ENCODE measurements at regions not wholly inside any gene's neighbourhood (a gene's known extent, or its start where the extent isn't known, plus 50 kb on each side); places are given as distances from the start of the nearest gene placed in this dataset.

DNA sequence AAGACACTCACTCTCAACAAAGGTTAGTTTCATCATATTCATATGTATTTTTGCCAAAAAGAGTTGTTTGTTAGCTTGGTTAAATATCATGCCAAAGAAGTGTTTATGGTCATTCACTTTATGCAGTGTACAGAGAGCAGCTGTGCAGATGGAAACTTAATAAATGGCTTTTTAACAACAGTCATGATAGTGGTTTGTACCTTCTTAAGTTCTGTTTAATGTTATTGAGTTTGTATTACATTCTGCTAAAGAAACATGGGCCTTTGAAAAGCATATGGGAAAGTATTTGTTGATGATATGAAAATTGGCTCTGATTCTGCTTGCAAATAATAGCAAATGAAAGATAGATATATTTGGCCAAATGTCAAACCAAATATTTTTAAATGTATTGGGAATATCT, 607.3 kb downstream of the NCAM2 start:
- DNase-seq: no peak

DNA sequence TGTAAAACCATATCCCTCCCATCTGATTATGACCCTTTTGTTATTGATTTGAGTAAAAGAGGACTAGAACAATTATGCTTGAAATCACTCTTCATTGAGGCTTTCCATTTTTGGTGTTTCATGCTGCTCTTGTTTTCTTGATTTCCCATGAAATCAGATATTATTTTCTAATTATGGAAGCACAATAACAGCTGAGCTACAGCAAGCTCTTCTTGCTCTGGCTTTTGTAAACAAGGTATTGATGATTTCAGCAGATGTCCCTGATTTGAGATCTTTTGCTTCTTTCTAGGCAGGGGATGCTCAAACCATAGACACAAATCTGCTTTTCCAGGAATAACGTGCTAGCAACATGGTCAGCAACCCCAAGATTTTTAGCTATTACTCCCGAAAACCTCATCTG, 607.8 kb downstream of the NCAM2 start:
- no peak for DNase-seq

DNA sequence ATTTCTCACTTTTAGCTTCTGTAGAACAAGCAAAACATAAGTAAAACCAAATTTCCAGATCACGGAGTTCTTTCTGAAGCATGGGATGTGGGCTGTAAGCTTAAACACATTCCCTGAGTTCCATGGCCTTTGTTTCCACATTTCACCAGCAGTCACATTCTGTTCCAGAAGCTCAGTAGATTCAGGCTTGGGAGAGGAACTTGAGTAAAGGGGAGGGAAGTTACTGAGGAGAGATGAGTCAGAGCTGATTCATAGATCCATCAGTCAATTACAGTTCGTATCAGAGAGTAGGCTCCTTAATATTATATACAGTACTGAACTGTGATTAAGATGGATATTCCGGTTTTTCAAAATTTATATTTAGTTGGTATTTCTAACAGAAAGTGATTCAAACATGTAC, 614.3 kb downstream of the NCAM2 start:
- DNase-seq: no peak

DNA sequence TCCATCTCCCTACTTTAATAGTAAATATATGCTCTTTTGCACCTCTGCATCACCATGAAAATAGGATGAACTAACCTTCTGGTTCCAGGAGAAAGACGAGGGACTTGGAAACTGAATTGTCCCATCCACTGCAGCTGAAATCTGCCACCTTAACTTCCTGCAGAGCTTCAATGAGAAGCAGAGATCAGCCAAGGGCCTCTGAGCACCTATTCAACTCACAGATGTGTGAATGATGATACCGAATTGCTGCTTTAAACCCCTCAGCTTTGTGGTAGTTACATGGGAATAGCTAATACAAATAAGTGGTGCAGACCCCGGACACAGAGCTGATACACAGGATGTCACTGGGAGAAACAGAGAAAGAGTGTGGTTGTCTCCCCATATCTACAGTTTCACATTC, 616.8 kb downstream of the NCAM2 start:
- DNase-seq: no peak

DNA sequence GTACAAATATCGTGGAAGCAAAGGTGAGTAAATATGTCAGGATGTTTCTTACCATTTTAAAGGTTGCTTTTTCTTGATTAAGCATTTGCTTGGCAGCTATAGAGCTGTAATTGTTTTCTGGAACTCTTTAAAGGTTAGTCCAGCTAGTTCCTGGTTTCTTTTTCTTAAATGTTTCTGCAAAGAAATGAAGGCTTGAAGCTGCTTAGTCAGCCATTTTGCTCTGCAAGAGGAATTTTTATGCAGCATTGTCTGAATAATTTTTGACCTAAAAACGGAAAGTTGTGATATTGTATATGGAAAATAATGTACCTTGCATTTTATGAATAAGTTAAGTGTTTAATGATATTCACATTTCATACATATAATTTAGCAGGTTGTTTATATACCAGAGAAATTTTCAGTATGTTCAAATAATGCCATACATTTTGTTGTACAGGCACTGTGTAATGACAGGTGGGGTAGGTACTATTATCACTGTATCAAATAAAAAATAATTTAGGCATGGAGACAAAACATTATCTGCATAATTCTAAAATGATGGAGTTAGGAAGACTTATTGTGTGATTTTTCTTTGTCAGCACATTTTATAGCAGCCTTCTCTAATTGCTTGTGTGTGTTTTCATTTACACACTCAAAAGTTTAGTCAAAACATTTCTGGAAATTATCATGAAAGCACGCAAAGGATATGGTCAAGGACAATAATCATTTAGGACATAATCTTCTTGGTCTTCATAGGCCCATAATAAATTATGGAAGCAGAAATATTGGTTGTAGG, 624.4 kb downstream of the NCAM2 start:
- no peak for DNase-seq

DNA sequence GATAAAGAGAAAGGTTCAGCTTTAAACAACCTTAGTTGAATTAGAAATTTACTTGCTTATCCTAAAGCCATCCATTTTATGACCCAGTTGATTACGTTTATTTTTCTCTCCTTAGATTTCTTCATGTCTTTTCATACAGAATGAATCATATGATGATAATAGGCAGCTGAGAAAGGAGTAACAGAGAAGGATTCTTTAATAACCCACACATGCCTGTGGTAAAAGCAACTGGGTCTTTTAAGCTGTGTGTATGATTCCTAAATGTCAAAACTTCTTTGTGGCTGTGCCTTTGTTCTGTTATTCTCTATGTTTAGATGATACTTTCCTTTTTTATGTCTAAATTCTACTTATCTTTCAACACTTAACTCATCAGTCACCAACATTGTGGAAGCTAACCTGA, 626.5 kb downstream of the NCAM2 start:
- DNase-seq: no peak

DNA sequence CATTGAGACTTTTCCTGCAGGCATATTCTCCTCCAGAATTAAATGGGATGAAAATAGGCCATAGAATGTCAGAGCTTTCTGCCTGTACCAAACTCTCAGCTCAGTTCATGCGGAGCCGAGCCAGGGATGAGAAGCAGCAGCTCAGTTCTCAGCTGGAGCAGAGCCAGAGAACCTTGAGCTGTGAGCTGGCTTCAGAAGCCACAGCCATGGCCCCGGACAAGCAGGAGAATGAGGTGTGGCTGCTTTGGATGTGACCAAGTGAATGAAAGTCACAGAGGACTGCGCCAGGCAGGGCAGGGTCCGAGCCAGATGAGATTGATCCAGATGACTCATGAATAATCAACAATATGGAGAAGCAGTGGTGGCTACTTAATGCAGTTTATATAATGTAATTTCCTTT, 633.8 kb downstream of the NCAM2 start:
- DNase-seq: no peak

DNA sequence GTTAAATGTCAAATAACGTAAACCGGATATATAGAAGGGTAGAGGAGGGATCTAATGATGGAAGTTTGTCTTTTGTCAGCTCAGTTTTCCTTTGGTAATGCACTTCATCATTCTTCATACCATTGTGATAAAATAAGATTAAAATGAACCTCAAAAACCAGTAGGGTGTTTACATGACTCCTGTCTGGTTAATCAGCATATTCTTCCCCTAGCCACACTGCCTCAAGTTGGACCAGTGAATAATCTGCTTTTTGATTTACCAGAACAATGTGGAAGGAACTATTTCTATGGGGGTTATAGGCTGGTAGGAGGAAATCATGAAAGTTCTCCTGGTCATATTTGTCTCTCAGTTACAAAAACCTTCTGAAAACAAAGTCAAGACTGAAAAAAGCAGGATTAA, 634.7 kb downstream of the NCAM2 start:
- no peak for DNase-seq

DNA sequence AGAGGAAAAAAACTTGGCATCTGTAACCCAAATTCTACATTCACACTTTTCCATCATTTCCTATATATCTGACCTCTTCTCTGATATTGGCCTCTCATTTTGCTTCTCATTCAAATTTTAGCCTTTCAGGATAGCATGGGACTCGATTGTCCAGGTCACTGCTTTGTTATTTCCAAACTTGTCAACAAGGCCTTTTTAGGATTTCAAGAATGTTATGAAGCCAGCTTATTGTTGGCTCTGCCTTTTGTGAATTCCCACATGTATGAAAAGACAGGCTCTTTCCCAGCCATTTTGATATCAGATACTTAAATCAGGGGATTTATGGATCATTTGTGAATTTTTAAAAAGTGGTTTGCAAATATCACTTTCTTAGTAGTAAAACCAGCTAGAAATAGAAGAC, 663.5 kb downstream of the NCAM2 start:
- no peak for DNase-seq

DNA sequence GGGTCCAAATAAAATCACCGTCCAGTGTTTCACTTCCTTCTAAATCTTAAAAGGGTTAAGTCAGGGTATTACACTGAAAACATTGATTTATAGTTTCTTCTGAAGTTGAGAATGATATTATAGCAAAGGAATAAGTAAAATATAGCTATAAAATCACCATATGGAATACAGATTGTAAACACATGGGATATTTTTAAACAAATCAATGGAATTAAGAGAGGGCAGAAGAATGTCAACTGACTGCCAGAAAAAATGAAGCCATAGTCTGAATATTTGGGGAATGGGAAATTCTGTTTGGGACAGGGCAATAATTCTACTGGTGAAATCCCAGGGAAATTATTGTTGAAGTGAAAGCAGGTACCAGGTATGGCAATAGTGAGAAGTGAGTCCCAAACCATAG, 664.6 kb downstream of the NCAM2 start:
- no peak for DNase-seq

DNA sequence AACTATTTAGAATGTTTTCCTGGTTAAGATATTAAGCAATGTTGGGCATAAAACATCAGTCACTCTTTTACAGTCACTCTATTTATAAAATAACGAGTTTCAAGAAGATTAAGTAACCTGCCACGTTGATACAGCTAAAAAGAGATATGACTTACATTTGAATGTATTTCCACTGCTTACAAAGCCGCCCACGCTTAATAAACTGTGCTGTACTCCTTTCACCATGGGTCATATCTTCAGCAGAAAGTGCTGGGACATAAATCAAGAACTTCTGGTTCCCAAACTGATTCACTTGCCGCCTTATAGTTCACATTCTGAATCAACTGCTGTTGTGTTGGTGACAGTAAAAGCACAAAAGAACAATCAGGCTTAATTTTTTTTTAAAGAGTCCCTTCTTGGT, 666.7 kb downstream of the NCAM2 start:
- no peak for DNase-seq

DNA sequence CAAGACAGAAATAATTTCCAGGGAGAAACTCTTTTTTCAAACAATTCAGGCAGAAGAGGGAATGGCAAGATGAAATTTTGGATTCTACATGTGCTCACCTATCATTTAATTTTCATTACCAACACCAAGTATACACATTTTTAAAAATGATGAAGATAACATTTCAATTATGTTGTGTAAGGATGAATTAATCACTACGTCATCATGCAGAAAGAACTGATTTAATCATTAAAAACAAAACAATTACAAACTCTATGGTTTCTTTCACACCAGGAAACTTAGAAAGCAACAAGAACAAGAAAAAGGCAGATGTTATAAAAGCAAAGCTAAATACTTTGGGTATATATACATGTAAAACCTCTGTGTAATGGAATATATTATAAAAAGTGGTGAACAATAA, 668.5 kb downstream of the NCAM2 start:
- no peak for DNase-seq

DNA sequence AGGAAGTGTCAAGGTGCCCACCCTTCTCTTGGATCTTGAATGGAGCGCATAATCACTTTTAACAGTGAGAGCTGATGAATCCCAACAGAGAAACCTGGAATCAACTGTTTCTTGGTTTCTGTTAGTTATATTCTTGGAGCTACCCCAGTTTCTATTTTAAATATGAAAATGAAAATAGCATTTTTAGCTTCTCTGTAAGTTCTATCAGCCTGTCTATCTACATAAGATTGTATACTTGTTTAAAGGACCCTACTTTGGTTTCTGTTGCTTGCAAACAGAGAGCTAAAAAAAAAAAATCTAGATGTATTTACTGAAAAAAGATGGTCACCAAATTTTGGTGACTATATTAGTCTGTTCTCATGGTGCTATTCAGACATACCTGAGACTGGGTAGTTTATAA, 670.0 kb downstream of the NCAM2 start:
- no peak for DNase-seq

DNA sequence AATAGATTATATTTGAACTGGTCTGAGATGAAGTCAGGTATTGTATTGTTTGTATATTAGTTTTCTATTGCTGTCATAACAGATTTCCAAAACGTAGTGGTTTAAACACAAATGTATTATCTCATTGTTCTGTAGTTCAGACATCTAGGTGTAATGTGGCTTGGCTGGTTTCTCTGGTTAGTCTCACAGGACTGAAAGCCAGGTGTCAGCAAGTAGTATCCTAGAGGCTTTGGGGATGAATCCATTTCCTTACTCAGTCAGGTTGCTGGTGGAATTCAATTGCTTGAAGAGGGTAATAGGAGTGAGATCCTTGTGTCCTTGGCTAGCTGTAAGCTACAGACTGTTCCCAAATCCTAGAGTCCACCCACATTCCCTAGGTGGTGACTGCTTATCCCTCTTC, 675.8 kb downstream of the NCAM2 start:
- DNase-seq: no peak

DNA sequence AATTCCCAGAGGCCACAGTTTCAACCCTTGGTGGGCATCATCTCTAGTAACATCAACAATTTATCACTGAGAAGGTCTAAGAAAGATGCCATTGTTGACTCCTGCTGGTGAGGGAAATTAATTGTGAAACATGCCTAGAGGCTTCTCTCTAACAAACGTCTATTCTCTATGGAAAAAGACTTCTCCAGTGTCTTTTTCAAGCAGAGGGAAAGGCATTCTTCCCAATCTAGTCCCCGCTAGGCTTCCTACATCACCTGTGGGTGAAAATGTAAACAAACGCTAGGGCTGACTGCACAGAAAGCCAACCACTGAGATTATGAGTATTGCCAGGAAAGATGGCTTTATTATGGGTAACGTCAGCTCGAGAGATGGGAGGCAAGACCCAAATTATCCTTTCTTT, 677.4 kb downstream of the NCAM2 start:
- no peak for DNase-seq

DNA sequence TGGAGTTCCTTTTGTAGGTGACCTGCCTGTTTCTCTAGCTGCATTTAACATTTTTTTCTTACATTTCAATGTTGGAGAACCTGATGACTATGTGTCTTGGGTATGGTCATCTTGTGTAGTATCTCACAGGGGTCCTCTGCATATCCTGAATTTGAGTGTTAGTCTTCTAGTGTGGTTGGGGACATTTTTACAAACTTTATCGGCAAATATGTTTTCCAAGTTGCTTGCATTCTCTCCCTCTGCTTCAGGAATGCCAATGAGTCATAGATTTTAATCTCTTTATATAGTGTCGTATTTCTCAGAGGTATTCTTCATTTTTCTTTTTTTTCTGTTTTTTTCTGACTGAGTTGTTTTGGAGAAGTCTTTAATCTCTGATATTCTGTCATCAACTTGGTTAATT, 684.0 kb downstream of the NCAM2 start:
- no peak for DNase-seq

DNA sequence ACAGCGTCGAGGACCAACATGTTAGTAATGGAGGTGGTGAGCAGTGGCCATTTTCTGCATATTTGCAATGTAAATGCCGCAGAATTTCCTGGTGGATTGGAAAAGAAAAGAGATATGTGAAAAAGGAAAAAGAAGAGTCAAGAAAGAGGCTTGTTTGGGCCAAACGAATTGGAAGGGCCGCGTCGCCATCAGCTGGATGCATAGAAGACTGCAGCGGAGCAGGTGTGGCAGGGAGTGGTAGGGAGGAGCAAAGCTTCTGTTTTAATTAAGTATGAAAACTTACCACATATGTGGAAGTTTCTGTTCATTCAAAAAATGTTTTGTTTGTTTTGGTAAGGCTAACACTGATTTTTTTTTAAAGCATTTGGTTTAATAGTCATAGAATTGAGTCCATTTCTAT, 690.7 kb downstream of the NCAM2 start:
- no peak for DNase-seq

DNA sequence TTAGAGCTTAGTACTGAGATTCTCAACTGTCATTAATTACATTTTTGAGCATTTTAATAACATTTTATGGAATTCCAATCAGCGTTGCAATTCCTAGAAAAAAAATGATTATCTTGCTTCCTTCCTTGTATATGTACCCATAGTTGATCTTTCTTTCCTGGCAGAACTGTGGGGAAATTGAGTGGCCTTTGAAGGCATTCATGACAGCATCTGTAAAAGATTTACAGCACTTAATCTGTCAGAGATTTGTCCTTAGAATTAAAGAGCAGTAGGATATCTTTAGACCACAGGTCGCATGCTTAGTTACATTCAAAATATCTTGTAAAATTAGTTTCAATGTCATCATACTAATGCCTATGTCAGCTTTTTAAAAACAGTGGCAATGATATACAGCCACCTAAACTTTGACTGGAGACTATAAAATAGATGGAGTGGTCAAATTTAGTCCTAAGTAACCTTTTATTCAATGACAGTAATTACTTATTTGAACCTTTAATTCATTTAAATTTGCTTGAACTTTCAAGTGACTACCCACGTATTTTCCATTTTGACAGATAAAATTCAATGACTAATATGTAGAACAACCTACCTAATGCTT, 692.0 kb downstream of the NCAM2 start:
- no peak for DNase-seq

DNA sequence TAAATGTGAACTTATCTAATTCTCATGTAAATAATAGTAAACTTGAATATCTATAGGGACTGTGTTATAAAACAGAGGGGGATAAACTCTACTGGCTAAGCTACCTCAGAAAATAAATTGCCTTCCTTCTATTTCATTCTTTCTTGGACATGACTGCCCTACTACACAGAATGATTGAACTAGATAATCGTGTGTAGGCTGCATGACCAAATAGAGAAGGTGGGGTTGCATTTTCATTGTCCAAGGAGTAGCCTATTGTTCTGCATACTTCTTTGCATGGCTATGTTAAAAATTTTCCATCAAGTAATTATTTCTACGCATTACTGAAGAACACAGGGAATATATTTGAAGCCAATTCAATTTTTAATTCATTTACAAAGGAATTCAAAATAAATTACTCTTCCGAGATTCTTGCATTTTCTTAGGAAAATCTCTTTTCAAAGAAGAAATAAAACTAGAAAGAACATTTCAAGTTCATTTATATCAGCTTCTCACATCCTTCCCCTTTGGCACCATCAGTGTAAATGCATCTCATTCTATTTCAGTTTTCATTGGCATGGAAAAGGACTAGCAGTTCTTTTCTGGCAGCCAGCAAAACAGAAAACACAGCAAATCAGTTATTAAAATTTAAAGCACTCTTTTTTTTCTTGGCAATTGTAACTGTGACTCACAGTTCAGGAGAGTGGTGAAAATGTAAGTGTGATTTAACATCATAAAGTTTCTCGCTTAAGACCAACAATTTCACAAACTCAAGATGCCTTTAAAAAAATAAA, 714.7 kb downstream of the NCAM2 start:
- DNase-seq: no peak

DNA sequence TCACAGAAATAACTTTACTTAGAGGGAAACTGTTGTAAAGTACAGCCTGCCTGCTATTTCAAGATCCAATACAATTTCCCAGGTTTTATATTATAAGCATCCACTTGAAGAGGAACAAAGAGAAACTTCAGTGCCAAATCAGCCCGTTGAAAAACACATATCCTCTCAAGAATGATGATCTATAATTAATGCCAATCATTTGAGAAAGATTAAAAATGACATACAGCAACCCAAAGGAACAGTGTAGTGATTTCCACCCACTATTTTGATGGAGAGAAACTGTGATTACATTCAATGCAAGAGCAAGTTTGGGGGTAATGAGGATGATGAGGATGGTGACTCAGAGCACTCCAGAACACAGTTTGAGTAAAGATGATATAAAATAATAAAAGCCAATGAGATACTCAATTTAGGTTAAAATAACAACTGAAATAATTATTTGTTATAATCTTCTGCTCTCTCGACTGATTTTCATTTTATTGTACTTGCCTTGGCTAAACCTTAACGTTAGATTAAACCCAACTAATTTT, 715.5 kb downstream of the NCAM2 start:
- no peak for DNase-seq

DNA sequence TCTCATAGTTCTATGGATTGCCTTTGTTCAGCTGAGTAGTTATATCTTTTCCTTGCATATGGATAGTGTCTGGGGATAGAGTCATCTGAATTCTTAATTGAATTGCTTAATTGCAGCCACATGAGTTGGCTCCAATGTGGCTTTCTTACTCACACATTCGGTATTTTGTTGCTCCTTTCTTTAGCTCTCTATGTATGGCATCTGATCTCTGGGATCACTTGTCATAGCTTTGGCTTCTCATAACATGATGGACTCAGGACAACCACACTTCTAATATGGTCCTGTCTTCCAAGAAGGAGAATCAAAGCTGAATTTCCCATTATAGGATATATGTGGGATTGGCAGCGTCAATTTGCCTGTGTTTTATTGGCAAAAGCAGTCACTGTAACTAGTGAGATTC, 716.2 kb downstream of the NCAM2 start:
- DNase-seq: no peak

DNA sequence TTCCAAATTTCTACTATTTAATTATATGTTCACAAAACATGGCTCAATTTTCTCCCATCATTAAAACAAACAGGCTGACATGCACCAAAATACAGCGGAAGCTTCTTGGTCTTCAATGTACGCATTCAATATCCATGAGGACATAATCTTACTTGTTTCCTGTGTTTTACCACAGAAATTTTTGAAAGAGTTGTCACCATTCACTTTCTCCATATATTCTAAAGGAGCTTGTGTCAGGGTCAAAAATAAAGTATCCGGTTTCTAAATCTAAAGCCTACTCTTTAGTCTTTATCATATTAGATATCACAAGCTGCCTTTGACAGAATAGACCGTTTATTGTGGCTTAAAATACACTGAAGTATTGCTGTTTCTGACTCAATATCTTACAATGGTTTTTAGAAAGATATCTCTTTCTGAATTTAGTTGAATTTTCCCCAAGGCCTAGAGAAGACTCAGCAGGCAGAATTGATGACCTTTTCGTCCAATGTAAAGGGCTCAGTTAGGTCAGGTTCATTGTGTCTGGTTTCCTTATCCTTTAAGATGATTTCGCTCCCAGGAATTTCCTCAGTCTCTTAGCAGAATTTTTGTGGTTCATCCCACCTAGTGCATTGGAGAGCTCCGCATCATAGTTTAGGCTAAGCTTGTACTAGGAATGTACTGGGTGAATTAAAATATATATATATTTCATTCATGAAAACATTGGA, 717.2 kb downstream of the NCAM2 start:
- DNase-seq: no peak

DNA sequence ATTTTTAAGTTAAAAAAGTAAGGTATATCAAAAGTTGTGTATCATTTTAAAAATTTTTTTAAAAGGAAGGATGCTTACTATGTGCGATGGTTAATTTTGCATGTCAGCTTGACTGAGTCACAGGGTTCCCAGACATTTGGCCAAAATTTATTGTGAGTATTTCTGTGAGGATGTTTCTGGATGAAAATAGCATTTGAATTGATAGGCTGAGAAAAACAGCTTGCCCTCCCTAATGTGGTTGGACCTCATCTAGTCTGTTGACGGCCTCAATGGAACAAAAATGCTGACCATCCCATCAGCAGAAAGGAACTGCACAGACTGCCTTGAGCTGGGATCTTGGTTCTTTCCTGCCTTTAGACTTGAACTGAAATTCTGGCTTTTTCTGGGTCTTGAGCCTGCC, 724.5 kb downstream of the NCAM2 start:
- DNase-seq: no peak
